ENCODE measurements at regions not wholly inside any gene's neighbourhood (a gene's known extent, or its start where the extent isn't known, plus 50 kb on each side); places are given as distances from the start of the nearest gene placed in this dataset.

DNA sequence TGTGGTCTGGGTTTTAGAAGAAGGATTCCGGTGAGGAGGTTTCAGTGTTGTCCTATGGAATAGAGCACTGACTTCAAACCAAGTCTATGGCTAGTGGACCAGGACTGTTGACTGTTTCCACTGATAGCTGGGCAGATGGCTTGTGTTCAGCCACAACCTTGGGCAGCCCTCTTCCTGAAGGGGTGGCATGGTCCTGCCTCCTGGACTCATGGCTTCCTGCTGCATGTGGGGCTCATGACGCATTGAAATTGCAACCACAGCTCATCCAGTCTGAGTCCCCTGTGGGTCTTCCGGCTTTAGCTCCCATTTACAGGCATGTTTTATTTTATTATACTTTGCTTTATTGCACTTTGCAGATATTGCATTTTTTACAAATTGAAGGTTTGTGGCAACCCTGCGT lies 105.0 kb downstream of the B3GNT2 start:
- ATAC-seq: no peak

DNA sequence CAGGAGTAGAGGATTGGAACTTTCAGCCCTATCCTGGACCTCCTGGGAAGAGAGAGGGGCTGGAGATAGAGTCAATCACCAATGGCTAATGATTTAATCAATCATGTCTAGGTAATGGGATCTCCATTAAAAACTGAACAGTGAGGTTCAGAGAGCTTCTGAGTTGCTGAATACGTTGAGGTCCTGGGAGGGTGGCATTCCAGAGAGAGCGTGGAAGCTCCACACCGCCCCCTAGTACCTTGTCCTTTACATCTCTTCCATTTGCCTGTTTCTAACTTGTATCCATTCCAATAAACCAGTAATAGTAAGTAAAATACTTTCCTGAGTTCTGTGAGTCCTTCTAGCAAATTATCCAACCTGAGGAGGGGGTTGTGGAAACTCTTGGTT lies 101.7 kb downstream of the B3GNT2 start:
- no peak for ATAC-seq

DNA sequence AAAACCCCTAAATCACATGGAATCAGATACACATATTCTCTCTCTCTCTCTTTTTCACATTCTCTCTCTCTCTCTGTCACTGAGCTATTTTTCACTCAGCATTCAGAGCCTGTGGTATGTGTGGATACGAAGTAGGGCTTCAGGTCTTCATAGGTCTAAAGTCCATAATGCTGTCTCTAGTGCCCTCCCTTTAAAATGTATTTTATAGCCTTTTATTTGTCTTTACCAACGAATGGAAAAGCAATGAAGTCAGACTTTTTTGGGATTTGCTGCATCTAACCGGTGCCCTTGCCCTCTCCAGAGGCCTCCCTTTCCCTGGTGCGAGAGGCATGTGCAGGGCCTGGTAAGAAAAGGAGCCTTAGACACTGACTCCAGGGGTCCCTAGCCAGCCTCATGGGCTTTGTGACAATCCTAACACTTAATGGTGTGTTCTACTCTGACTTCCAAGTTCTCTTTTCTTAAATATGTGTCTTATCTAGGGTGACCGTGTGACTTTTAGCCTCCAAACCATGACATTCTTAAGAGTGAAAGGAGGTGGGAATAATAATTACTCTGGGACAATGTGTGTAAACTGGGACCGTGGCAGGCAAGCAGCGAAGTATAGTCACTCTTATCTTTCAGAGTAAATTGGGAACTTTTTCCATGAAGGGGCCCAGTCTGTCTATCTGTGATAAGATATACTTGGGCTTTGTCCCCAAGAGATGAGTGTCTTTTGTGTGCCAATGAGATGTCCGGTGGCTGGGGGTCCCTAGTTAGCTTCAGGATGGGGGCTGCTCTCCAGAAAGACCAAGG lies 101.1 kb downstream of the B3GNT2 start:
- ATAC-seq: no peak

DNA sequence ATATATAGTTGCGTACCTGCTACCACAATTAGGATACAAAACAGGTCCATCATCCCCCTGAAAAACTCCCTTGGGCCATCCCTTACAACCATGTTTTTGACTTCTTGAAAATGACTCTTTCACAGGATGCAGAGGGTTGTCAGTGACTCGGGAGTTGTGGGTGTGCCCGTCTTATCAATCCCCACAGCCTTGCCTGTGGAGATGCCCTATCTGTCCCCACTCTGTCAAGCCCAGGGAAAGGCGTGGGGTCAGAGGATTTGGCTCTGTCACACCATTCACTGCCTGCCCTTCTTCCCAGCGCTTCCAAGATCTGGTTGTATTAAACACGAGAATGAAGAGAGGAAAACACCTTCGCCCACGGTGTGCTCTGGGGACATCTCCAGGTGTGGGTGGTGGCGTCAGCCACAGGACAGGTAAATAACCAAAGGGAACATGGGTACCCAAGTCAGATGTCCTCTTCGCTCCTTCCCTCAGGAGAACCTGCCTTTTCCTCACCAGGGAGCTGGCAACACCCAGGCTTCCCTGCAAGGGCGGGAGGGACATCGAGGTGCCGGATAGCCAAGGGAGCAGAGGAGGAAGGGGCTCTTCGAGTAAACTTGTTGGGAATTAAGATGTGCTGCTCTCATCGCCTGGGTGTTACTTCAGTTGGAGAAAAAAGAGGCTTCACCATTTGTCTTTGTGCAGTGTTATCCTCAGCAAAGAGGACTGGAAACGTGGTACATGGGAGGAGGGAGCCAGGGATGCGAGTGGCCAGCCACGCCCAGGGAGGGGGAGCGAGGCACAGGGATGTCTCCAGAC lies 100.3 kb downstream of the B3GNT2 start:
- ATAC-seq: no peak

DNA sequence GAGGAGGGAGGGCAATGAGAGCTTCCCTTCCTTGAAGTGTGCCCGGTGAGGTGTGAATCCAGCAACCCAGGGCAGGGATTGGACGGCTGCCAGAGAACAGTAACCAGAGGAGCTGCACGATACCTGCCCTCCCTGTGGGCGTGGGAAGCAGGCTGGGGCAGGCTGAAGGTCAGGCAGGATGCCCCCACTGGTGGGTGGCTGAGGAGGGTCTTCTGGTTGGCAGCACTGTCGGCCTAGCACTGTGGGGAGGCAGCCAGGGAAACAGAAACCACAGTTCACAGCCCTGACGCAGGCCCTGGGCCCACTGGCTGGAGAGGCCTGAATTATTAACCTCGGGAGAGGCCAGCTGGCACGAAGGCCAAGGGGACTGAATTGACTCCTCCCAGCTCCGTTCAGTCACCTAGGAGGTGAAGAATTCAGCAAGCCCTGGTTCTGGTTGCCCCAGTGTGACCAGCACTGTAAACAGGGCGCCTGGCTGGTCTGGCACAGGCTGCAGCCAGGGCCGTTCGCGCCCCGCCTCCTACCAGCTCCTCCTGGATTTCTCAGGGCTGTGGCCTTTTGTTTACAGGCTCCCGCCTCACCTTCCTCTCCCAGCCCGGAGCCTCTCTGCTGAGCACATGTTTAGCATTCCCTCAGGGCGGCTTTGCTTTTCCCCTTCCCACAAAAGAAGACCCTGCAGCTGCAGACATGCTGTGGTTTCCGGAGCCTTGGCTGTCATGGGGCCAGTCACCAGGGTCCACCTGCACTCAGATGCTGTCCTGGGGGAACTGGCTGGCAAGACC lies 97.8 kb downstream of the B3GNT2 start:
- ATAC-seq: peak; percentile 89

DNA sequence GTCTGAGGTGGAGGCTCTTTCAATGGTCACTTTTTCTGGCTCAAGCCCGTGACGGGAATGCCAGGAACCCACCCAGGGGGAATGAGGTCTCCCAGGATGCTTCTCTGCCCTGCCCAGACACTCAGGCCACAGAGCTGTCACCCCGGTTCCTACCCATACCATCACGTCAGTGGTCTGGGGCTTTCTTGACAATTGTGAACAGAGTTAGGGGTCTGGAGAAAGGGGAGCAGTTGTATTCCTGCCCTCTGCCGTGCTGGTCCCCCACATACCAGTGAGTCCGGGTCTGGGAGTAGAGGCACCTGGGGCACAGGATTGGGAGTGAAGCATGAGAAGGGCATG lies 97.2 kb downstream of the B3GNT2 start:
- ATAC-seq: no peak

DNA sequence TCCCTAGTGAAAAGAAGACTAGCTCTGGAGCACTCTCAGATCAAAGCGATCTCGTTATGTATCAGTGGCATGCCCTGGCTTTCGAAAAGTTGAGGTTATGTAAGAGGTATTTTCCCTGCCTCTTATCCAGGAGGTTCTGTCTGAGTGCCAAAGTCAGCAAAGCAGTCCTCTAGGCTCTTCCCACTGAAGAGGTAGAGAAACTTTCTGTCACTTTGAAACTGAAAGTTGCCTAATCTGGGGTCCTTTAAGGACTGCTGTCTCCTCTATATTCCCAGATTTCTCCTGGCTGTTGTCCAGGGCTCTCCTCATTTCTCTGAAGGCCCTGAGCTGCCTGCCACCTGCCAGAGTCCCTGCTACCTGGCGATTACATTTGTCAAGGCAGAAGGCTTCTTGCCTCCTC lies 96.3 kb downstream of the B3GNT2 start:
- peak; percentile 25 for ATAC-seq

DNA sequence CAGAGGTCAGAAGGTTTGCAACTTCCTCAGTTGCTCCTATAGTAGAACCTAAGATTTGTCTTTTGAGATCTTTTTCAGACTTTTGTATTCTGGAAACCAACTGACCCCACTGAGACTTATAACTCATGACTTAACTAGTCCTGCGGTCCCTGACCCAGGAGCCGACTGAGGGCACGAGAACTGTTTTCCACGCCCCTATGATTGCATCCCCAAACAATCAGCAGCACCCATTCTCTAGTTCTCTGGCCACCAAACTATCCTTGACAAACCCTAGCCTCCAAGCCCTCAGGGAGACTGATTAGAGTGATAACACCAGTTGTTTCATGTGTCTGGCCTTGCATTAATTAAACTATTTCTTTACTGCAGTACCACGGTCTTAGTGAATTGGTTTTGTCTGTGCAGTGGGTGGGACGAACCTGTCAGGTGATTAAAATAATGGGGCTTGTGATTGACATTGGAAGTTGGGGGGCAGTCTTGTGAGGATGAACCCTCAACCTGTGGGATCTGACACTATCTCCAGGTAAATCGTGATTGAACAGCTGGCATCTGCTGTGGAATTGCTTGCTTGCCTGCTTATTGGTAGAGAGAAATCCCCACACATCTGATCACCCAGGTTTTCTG lies 95.7 kb downstream of the B3GNT2 start:
- ATAC-seq: no peak

DNA sequence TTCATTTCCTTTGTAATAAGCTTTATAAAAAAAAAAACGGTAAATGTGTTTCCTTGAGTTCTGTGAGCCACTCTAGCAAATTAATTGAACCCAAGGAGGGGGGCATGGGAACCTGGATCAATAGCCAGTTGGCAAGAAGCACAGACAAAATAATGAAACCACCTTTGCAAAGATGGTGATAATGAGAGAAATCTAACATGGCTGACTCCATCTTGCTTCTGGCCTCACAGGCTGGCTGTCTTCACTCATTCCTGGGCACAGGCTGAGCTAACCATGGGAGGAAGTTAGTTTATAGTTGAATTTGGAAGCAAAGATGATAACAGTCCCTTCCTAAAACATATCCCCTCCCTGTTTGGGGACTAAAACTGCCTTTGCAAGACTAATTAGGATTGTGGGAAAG lies 95.1 kb downstream of the B3GNT2 start:
- no peak for ATAC-seq

DNA sequence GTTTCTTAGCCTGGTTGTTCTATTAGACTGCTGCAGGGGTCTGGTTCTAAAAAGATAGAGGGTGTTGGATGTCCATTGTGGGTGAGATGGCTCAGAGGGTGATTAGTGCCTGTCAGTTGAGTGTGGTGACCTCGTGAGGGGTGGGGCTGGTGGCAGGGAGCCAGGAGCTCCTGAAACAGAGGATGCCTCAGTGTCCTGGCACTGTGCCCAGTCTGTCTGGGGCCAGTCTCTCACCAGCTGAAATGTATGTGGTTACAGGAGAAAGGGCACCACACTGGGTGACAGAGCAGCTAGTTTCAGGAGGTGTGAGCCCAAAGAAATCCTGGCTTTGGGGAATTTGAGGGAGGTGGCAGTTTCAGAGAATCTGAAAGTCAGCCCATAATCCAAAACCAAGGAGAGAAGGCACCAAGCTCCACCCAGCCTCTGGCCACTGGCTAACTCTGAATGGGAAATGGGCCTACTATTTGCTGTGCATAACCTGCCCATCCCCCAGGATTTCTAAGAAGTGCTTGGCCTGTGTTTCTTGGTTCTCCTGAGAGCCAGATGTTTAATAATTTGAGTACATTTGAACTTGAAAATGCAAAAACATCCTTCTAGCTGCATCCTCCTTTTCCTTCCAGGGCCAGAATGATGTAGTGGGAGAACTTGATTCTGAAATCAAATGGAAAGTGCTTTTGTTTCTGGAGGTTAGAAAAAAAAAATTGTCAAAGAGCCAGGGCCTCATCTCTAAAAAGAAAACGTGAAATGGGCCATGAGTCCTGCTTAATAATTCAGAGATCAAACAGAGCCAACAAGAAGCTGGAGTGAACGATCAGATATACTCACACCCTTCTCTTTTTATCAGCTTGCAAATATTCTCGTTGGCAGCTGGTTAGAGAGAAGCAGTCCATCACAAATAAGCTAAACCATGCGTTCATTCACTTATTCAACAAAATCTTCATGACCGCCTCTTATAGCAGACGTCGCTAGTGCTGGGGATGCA lies 92.3 kb downstream of the B3GNT2 start:
- ATAC-seq: peak; percentile 78

DNA sequence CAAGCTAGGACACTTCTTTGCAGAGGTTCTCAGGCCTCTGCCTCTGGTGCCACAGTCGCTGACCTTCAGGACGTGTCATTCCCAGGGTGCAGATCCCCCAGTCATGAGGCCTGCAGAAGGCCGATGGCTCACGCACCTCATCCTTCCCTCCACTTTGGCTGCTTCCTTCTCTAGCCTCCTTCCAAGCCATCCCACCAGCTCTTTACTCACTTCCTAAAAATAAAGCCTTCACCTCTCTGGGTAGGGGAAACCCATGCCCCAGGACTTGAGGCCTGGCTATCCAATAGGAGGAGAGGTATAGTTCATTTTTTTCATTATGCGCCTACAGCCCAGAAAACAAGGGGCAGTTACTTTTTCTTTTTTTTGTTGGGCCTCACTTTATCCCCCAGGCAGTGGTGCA lies 91.4 kb downstream of the B3GNT2 start:
- no peak for ATAC-seq

DNA sequence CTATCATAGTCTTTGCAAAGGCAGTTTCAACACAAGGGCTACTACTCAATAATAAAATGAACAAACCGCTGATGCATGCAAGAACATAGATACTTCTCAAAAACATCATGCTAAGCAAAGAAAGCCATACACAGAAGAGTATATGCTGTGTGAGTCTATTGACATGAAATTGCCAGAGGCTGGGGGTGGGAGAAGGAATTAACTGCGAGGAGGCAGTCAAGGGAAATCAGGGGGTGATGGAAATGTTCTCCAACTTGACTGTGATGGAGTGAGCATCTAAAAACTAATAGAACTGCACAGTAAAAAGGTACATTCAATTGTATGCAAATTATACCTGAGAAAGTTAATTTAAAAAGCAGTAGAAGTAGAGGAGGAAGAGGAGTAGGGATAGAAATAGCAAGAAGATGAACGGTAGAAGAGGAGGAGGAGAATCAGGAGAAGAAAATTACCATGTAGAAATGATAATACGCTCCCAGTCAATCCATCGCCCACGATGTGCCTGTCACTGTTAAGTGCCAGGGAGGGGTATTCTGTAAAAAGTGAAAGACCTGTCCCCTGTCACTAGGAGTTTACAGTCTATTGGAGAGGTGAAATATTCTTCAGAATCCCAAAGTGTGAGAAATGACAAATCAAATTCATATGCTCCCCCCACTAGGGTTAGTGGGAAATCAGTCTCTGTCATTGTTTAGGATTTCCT lies 90.3 kb downstream of the B3GNT2 start:
- ATAC-seq: no peak

DNA sequence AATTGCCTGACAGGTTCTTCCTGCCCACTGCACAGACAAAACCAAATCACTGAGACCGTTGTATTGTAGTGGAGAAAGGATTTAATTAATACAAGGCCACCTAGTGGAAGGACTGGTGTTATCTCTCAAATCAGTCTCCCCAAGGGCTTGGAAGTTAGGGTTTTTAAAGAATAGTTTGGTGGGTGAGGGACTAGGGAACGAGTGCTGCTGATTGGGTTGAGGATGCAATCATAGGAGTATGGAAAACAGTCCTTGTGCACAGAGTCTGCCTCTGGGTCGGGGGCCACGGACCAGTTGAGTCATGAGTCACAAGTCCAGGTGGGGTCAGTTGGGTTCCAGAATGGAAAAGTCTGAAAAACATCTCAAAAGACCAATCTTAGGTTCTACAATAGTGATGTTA lies 89.1 kb downstream of the B3GNT2 start:
- ATAC-seq: no peak

DNA sequence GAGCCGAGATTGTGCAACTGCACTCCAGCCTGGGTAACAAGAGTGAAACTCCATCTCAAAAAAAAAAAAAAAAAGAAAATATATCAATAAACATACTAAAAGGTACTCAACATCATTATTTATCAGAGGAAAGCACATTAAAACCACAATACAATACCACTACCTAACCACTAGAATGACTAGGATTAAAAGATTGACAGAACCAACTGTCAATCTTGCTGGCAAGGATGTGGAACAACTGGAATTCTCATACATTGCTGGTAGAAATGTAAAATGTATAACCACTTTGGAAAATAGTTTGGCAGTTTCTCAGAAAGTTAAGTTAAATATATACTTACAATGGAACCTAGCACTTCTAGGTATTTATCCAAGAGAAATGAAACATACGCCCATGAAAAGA lies 88.6 kb downstream of the B3GNT2 start:
- no peak for ATAC-seq

DNA sequence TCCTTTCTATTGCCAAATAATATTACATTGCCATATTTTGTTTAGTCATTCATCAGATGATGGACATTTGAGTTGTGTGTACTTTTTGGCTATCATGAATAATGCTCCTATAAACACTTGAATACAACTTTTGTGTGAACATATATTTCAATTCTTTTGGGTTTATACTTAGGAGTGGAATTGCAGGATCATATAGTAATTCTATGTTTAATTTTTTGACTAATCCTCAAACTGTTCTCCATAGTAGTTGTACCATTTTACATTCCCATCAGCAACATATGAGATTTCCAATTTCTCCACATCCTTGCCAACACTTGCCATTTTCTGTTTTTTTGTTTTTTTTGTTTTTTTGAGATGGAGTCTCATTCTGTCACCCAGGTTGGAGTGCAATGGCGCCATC lies 87.2 kb downstream of the B3GNT2 start:
- ATAC-seq: no peak

DNA sequence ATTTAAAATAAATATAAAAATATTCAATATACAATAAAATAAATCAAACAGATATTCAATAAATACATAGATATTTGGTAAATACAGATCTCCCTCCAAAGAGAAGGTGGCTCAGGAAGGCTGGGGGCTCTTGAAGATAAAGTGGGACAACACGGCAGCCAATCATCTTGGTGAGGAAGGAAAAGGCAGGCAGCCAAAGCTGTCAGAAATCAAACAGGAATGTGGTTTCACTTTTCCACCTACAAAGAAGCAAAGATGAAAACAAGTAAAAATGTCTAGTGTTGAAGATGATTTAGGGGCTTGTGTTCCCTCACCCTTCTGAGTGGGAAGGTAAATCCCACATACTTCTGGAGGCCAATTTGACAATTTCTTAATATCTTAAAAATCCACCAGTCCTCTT lies 85.7 kb downstream of the B3GNT2 start:
- no peak for ATAC-seq

DNA sequence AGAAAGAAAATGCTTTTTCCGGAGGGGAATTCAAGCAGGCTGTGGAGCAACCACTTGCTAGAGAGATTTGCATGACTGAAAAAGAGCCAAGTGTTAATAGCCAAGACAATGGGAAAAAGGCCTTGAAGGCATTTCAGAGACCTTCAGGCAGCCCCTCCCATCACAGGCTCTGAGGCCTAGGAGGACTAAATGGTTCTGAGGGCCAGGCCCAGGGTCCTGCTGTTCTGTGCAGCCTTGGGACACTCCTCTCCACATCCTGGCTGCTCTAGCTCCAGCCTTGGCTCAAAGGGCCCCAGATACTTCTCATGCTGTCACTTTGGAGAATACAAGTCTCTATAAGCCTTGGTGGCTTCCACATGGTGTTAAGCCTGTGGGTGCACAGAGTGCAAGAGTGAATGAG lies 81.8 kb downstream of the B3GNT2 start:
- ATAC-seq: no peak

All from esophagus mucosa (tissue), 1 donor.